Neural progenitor cell (in vitro differentiated cells): ENCODE measurements at regions not wholly inside any gene's neighbourhood (a gene's known extent, or its start where the extent isn't known, plus 50 kb on each side); places are given as distances from the start of the nearest gene placed in this dataset.

Experiments
- DNase-seq: peaks from one replicate; pipeline ENCODE4 v3.0.0-alpha.2; 2016; ENCODE audit warnings: low spot score
- H2AFZ ChIP-seq: fragments of 200-600 bp; sonication (generic); replicated peaks from 2 replicates; pipeline ENCODE4 v1.6.1; 2016; ENCODE audit warnings: antibody characterized with exemption
- H3F3A ChIP-seq: fragments of 200-600 bp; sonication (generic); 2 replicates; pipeline ENCODE4 v1.6.1; 2016; ENCODE audit warnings: antibody characterized with exemption, low read depth
- H3K27ac ChIP-seq: fragments of 200-600 bp; sonication (generic); 2 replicates; pipeline ENCODE4 v1.5.1; 2016; ENCODE audit warnings: mild to moderate bottlenecking
- H3K27me3 ChIP-seq: fragments of 200-600 bp; sonication (generic); 2 replicates; pipeline ENCODE4 v1.6.1; 2016; ENCODE audit warnings: mild to moderate bottlenecking, moderate library complexity
- H3K36me3 ChIP-seq: fragments of 200-600 bp; sonication (generic); 2 replicates; pipeline ENCODE4 v1.5.1; 2016
- H3K4me1 ChIP-seq: fragments of 200-600 bp; sonication (generic); 2 replicates; pipeline ENCODE4 v1.6.1; 2016; ENCODE audit warnings: mixed run types
- H3K4me2 ChIP-seq: fragments of 200-600 bp; sonication (generic); 2 replicates; pipeline ENCODE4 v1.6.1; 2016
- H3K4me3 ChIP-seq: fragments of 200-600 bp; sonication (generic); 2 replicates; pipeline ENCODE4 v1.5.1; 2016
- H3K79me2 ChIP-seq: fragments of 200-600 bp; sonication (generic); 2 replicates; pipeline ENCODE4 v1.6.1; 2016; ENCODE audit warnings: low read depth
- H3K9ac ChIP-seq: fragments of 200-600 bp; sonication (generic); 2 replicates; pipeline ENCODE4 v1.6.1; 2016
- H3K9me3 ChIP-seq: fragments of 200-600 bp; sonication (generic); 2 replicates; pipeline ENCODE4 v1.5.1; 2016; ENCODE audit warnings: low read depth
- H4K20me1 ChIP-seq: fragments of 200-600 bp; sonication (generic); 2 replicates; pipeline ENCODE4 v1.6.1; 2016; ENCODE audit warnings: low read depth
- H3K27ac Mint-ChIP-seq: 3 replicates; pipeline ENCODE4 v1.8.0; 2021; ENCODE audit warnings: mixed read lengths
- H3K27me3 Mint-ChIP-seq: 2 replicates; pipeline ENCODE4 v1.8.0; 2022; ENCODE audit warnings: low read depth, mild to moderate bottlenecking, inconsistent platforms, moderate library complexity, mixed read lengths; ENCODE audit not compliant: insufficient read depth
- H3K36me3 Mint-ChIP-seq: 3 replicates; pipeline ENCODE4 v1.8.0; 2021; ENCODE audit warnings: mixed read lengths
- H3K4me1 Mint-ChIP-seq: 3 replicates; pipeline ENCODE4 v1.8.0; 2021; ENCODE audit warnings: mixed read lengths
- H3K4me3 Mint-ChIP-seq: 3 replicates; pipeline ENCODE4 v1.8.0; 2021; ENCODE audit warnings: mild to moderate bottlenecking, moderate library complexity, mixed read lengths
- H3K9me3 Mint-ChIP-seq: 3 replicates; pipeline ENCODE4 v1.8.0; 2020; ENCODE audit warnings: mixed read lengths
- CTCF ChIP-seq: fragments of 200-600 bp; sonication (generic); IDR thresholded peaks from 2 replicates; pipeline ENCODE4 v1.5.1; 2017; ENCODE audit warnings: antibody characterized with exemption, mild to moderate bottlenecking
- EZH2 ChIP-seq: fragments of 200-600 bp; sonication (generic); IDR thresholded peaks from 2 replicates; pipeline ENCODE4 v1.6.1; 2017; ENCODE audit warnings: antibody characterized with exemption, mild to moderate bottlenecking, moderate library complexity
- EZH2phosphoT487 ChIP-seq: fragments of 200-600 bp; sonication (generic); IDR thresholded peaks from 2 replicates; pipeline ENCODE4 v1.6.1; 2017; ENCODE audit warnings: antibody characterized with exemption

GRCh38 chr22:27690599-27690998 lies 111.0 kb downstream of the MN1 start:
- Mint-ChIP-seq H3K27me3 (peaks cover 10% of the 10 kb centered on the region), H3K4me3 (no peak overlapping the region), H3K36me3 (no peaks in the 10 kb centered on the region), H3K4me1 (peaks cover 15% of the 10 kb centered on the region), H3K27ac (no peak overlapping the region), H3K9me3 (peaks cover 24% of the 10 kb centered on the region)
- H3K27me3 ChIP-seq: no peaks in the 10 kb centered on the region
- no peaks in the 10 kb centered on the region for H3K4me1 ChIP-seq
- H3K36me3 ChIP-seq: no peaks in the 10 kb centered on the region
- no peak overlapping the region for H3K4me2 ChIP-seq
- H2AFZ ChIP-seq: no peak overlapping the region
- H4K20me1 ChIP-seq: no peaks in the 10 kb centered on the region
- H3K4me3 ChIP-seq: no peak overlapping the region
- H3K9ac ChIP-seq: no peak overlapping the region
- H3K27ac ChIP-seq: no peak overlapping the region
- no peak for DNase-seq
- no peaks in the 10 kb centered on the region for H3K79me2 ChIP-seq
- no peak for TF ChIP-seq CTCF
- TF ChIP-seq EZH2phosphoT487: no peak
- TF ChIP-seq EZH2: no peak
- H3K9me3 ChIP-seq: no peaks in the 10 kb centered on the region
- no peaks in the 10 kb centered on the region for H3F3A ChIP-seq

- no peaks in the 10 kb centered on the region for H3K79me2 ChIP-seq
- H3F3A ChIP-seq: no peaks in the 10 kb centered on the region
- H3K9me3 Mint-ChIP-seq: peaks cover 28% of the 10 kb centered on the region
- no peak overlapping the region for H2AFZ ChIP-seq
- H3K4me3 Mint-ChIP-seq: no peak overlapping the region
- no peak overlapping the region for H3K27ac ChIP-seq
- no peak for DNase-seq
- H3K36me3 Mint-ChIP-seq: peaks cover 3% of the 10 kb centered on the region
- TF ChIP-seq CTCF (no peak), EZH2phosphoT487 (no peak), EZH2 (no peak)
- H3K27me3 ChIP-seq: no peaks in the 10 kb centered on the region
- H3K4me2 ChIP-seq: no peak overlapping the region
- no peak overlapping the region for H3K9ac ChIP-seq
- no peak overlapping the region for H3K4me3 ChIP-seq
- no peaks in the 10 kb centered on the region for H3K9me3 ChIP-seq
- no peaks in the 10 kb centered on the region for H3K4me1 ChIP-seq
- H3K27me3 Mint-ChIP-seq: peaks cover 11% of the 10 kb centered on the region
- no peaks in the 10 kb centered on the region for H3K36me3 ChIP-seq
- no peaks in the 10 kb centered on the region for H4K20me1 ChIP-seq
- peak overlapping the region; percentile 4 for H3K27ac Mint-ChIP-seq
- peaks cover 6% of the 10 kb centered on the region for H3K4me1 Mint-ChIP-seq
Observed at GRCh38 chr22:27692243-27692642, 109.3 kb downstream of the MN1 start.

GRCh38 chr22:27695925-27696324 lies 105.6 kb downstream of the MN1 start:
- H3K27me3 ChIP-seq: no peaks in the 10 kb centered on the region
- H2AFZ ChIP-seq: no peak overlapping the region
- H3K27me3 Mint-ChIP-seq: peaks cover 11% of the 10 kb centered on the region
- peaks cover 28% of the 10 kb centered on the region for H3K4me1 Mint-ChIP-seq
- peak overlapping the region; percentile 89 for H3K27ac Mint-ChIP-seq
- no peak overlapping the region for H3K27ac ChIP-seq
- H3F3A ChIP-seq: no peaks in the 10 kb centered on the region
- peaks cover 5% of the 10 kb centered on the region for H3K36me3 Mint-ChIP-seq
- H3K4me1 ChIP-seq: no peaks in the 10 kb centered on the region
- no peaks in the 10 kb centered on the region for H3K36me3 ChIP-seq
- no peak for DNase-seq
- peaks cover 15% of the 10 kb centered on the region for H3K9me3 Mint-ChIP-seq
- peak overlapping the region; percentile 46 for H3K4me3 Mint-ChIP-seq
- no peak overlapping the region for H3K4me3 ChIP-seq
- H3K9me3 ChIP-seq: no peaks in the 10 kb centered on the region
- H3K4me2 ChIP-seq: no peak overlapping the region
- H3K9ac ChIP-seq: no peak overlapping the region
- no peaks in the 10 kb centered on the region for H4K20me1 ChIP-seq
- H3K79me2 ChIP-seq: no peaks in the 10 kb centered on the region
- TF ChIP-seq EZH2: no peak
- TF ChIP-seq EZH2phosphoT487: no peak
- TF ChIP-seq CTCF: no peak

GRCh38 chr22:27697888-27698287 lies 103.7 kb downstream of the MN1 start:
- peaks cover 23% of the 10 kb centered on the region for H3K9me3 Mint-ChIP-seq
- H3K27ac ChIP-seq: no peak overlapping the region
- peaks cover 8% of the 10 kb centered on the region for H3K36me3 Mint-ChIP-seq
- H3K9me3 ChIP-seq: no peaks in the 10 kb centered on the region
- H3K4me3 Mint-ChIP-seq: no peak overlapping the region
- H3K27me3 Mint-ChIP-seq: peaks cover 14% of the 10 kb centered on the region
- peaks cover 30% of the 10 kb centered on the region for H3K4me1 Mint-ChIP-seq
- peaks cover under 1% of the 10 kb centered on the region for H3K4me1 ChIP-seq
- no peak for DNase-seq
- TF ChIP-seq CTCF (no peak), EZH2phosphoT487 (no peak), EZH2 (no peak)
- H3K9ac ChIP-seq: no peak overlapping the region
- no peak overlapping the region for H3K27ac Mint-ChIP-seq
- no peak overlapping the region for H3K4me2 ChIP-seq
- H3K36me3 ChIP-seq: no peaks in the 10 kb centered on the region
- H3F3A ChIP-seq: no peaks in the 10 kb centered on the region
- H2AFZ ChIP-seq: no peak overlapping the region
- no peaks in the 10 kb centered on the region for H3K79me2 ChIP-seq
- H4K20me1 ChIP-seq: no peaks in the 10 kb centered on the region
- no peak overlapping the region for H3K4me3 ChIP-seq
- H3K27me3 ChIP-seq: no peaks in the 10 kb centered on the region
